ENCODE measurements at regions not wholly inside any gene's neighbourhood (a gene's known extent, or its start where the extent isn't known, plus 50 kb on each side); places are given as distances from the start of the nearest gene placed in this dataset.

DNA sequence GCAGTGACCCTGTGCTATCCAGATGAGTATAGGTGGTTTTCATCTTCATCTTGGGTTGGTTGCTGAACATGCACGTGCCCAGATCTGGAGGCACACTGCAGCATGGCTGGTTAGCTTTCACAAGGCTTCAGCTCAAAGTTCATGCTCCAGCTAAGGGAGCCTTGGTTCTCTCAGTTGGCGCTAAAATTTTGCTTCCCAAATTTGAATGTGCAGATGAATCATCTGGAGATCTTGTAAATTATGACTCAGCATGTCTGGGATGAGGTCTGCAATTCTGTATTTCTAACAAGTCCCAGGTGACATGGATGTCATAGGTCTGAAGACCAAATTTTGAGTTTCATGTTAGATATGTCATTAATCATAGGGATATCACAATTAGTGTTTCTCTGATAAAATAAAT is 230.8 kb downstream of the FOXA2 start:
- WGBS, 2 donors: 57 to 82% methylated on average over 1 to 2 of the region's 2 CpGs
- no peak for DNase-seq
- Histone ChIP-seq H3K9me3 (no peaks in the 10 kb centered on the region), H3K4me3 (no peak overlapping the region), H3K27ac (no peak overlapping the region), H3K36me3 (no peaks in the 10 kb centered on the region), H3K4me1 (no peaks in the 10 kb centered on the region), H3K27me3 (peaks cover 0 to 17% (median 0%) of the 10 kb centered on the region in 4 donors)
- TF ChIP-seq POLR2A (IDR thresholded peaks at IDR 0.05): no peak
- TF ChIP-seq, protein P1, sequence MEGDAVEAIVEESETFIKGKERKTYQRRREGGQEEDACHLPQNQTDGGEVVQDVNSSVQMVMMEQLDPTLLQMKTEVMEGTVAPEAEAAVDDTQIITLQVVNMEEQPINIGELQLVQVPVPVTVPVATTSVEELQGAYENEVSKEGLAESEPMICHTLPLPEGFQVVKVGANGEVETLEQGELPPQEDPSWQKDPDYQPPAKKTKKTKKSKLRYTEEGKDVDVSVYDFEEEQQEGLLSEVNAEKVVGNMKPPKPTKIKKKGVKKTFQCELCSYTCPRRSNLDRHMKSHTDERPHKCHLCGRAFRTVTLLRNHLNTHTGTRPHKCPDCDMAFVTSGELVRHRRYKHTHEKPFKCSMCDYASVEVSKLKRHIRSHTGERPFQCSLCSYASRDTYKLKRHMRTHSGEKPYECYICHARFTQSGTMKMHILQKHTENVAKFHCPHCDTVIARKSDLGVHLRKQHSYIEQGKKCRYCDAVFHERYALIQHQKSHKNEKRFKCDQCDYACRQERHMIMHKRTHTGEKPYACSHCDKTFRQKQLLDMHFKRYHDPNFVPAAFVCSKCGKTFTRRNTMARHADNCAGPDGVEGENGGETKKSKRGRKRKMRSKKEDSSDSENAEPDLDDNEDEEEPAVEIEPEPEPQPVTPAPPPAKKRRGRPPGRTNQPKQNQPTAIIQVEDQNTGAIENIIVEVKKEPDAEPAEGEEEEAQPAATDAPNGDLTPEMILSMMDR (IDR thresholded peaks at IDR 0.05): no peak
- intact Hi-C loops (cut with DNase I): no loop called here

DNA sequence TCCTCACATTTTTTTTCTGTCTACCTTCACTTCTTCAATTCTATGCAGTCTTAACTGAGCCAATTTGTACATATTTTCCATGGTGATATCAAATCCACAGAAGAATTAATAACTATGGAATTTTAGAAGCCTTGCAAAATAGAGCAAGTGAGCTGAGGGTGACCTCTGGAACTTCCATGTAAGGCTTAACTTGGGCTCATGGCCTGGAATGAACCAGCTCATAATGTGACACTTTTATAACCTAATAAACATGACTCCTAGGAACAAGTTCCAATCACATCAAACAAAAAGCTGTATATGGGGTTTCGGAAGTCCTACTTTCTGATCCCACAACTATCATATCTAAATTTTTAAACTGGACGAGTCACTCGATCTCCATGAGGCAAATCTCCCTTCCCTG is 232.4 kb downstream of the FOXA2 start:
- Histone ChIP-seq H3K27me3 (peaks cover 0 to 28% (median 0%) of the 10 kb centered on the region in 4 donors), H3K27ac (no peak overlapping the region), H3K36me3 (no peaks in the 10 kb centered on the region), H3K4me3 (no peak overlapping the region), H3K4me1 (no peaks in the 10 kb centered on the region), H3K9me3 (no peaks in the 10 kb centered on the region)
- WGBS, 2 donors: 84 to 87% methylated on average over 3 of the region's 3 CpGs
- no peak for DNase-seq
- intact Hi-C loops (cut with DNase I): no loop called here
- TF ChIP-seq, protein P1 (IDR thresholded peaks at IDR 0.05): no peak
- no peak for TF ChIP-seq POLR2A (IDR thresholded peaks at IDR 0.05)

DNA sequence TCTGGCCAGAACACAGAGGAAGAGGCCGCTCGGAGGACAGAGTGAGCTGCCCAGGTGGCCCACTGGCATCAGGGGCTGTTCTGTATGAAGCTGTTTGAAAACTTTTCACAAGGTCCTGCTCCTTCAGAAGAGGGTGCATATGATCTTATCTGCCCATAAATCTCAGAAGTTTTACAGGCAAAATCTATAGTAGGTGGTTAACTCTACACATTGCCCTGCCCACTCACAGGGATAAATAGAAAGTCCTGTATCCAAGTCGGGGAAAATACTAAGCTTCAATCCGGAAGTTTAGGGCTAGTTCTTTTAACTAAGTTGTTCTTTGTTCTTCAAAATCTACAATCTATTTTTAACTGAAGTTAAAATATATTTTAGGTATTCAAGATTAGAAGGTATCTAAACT is 233.7 kb downstream of the FOXA2 start:
- Histone ChIP-seq H3K9me3 (no peaks in the 10 kb centered on the region), H3K27ac (no peak overlapping the region), H3K4me3 (no peak overlapping the region), H3K27me3 (peaks cover 0 to 31% (median 0%) of the 10 kb centered on the region in 4 donors), H3K36me3 (no peaks in the 10 kb centered on the region), H3K4me1 (no peaks in the 10 kb centered on the region)
- TF ChIP-seq, protein P1 (IDR thresholded peaks at IDR 0.05): no peak
- no peak for TF ChIP-seq POLR2A (IDR thresholded peaks at IDR 0.05)
- DNase-seq: no peak
- WGBS, 2 donors: 73 to 84% methylated on average over 4 of the region's 4 CpGs
- intact Hi-C loops (cut with DNase I): no loop called here

DNA sequence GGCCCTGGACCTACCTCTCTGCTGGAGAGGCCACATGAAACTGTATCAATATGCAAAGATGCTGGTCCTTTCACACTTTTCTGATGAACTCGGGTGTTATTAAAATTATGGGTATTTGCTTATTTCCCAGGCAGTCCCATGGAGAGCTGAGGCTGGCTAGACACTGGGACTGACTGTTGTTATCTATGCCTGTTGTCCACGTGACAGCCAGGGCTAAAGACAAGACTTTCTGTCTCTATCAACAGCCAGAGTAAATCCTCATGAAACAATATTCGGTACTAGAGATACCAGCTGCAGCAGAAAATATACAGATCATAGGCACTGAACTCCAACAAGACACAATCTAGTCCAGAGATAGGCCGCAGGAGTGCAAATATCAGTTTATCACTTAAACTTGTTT is 236.4 kb downstream of the FOXA2 start:
- DNase-seq: no peak
- no peaks in the 10 kb centered on the region for H3K4me1 ChIP-seq
- intact Hi-C loops (cut with DNase I): no loop called here
- no peak overlapping the region for H3K27ac ChIP-seq
- TF ChIP-seq, protein P1 (IDR thresholded peaks at IDR 0.05): no peak
- TF ChIP-seq POLR2A (IDR thresholded peaks at IDR 0.05): no peak
- 63 to 65% methylated on average over 4 of the region's 4 CpGs for WGBS, 2 donors
- H3K36me3 ChIP-seq: no peaks in the 10 kb centered on the region
- H3K27me3 ChIP-seq: peaks cover 0 to 28% (median 0%) of the 10 kb centered on the region in 4 donors
- H3K9me3 ChIP-seq: no peaks in the 10 kb centered on the region
- H3K4me3 ChIP-seq: no peak overlapping the region

DNA sequence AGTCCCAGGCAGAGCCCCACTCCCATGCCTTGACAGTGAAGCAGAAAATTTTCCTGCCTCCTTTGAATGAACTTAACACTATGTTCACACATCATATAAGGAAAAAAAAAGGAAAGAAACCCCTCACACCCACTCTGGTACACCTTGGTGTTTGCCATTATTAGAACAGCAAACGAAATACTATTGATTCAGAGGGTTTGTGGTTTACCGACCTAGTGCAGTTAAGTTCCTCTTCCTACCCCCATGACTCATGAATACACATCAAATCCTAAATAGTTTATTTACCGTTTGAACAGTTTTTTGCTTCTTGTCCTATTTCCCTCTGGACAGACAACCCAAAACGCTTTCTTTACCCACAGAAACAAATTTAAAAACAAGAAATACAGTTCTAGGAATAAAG is 237.7 kb downstream of the FOXA2 start:
- intact Hi-C loops (cut with DNase I): no loop called here
- Histone ChIP-seq H3K27me3 (peaks cover 0 to 23% (median 0%) of the 10 kb centered on the region in 4 donors), H3K27ac (no peak overlapping the region), H3K36me3 (no peaks in the 10 kb centered on the region), H3K9me3 (no peaks in the 10 kb centered on the region), H3K4me1 (no peaks in the 10 kb centered on the region), H3K4me3 (no peak overlapping the region)
- TF ChIP-seq, protein P1 (IDR thresholded peaks at IDR 0.05): no peak
- no peak for TF ChIP-seq POLR2A (IDR thresholded peaks at IDR 0.05)
- DNase-seq: no peak
- WGBS, 2 donors: 36 to 40% methylated on average over 4 of the region's 4 CpGs
